Dermis microvascular lymphatic vessel endothelial cell (primary cell): ENCODE measurements at regions not wholly inside any gene's neighbourhood (a gene's known extent, or its start where the extent isn't known, plus 50 kb on each side); places are given as distances from the start of the nearest gene placed in this dataset.
"Not testable (repeated sequence)": the region's sequence is repeated elsewhere in the genome, so short reads cannot be mapped to it uniquely, and the experiment has no call there.

Source experiments
- DNase-seq, 2 donors: peaks; one replicate each; pipeline versions ENCODE4 v3.0.0 to v3.0.0-alpha.2; 2010; ENCODE audit warnings: low read depth in 2 of 2

DNA sequence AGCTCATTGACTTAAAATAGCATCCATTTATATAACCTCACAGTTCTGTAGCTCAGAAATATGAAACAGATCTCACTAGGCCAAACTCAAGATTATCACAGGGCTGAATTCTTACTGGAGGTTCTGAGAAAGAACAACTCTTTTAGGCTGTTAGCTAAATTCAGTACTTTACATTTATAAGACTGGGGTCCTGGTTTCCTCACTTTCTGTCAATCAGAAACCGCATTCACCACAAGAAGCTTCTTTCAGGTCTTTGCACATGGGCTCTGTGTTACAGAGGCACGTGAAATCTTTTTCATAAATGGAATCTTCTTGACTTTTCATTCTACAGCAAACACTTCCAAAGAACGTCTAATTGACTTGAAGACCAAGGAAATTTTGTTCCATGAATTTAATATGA lies 876.3 kb upstream of the FOXG1 start:
- no peak for DNase-seq

DNA sequence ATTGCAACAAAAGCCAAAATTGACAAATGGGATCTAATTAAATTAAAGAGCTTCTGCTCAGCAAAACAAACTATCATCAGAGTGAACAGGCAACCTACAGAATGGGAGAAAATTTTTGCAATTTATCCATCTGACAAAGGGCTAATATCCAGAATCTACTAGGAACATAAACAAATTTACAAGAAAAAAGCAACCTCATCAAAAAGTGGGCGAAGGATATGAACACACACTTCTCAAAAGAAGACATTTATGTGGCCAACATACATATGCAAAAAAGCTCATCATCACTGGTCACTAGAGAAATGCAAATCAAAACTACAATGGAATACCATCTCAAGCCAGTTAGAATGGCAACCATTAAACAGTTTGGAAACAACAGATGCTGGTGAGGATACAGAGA lies 858.1 kb upstream of the FOXG1 start:
- not testable (repeated sequence) for DNase-seq

DNA sequence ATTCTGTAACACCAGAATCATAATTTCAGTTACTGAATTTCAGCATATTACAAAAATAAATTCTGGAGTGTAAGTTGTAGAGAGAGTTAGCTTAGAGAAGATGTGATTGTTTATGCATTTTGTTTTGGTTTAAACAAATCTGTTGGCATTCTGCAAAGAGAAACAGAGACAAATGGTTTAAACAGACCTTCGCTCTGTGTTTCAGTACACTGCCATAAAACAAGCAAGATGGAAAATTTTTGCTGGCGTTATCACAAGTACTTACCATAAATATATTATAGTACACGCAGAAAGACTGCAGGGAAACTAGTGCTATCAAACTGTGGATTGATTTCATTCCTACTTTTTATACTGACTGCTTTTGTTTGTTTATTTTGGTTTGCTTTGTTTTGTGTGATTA lies 850.3 kb upstream of the FOXG1 start:
- no peak for DNase-seq

DNA sequence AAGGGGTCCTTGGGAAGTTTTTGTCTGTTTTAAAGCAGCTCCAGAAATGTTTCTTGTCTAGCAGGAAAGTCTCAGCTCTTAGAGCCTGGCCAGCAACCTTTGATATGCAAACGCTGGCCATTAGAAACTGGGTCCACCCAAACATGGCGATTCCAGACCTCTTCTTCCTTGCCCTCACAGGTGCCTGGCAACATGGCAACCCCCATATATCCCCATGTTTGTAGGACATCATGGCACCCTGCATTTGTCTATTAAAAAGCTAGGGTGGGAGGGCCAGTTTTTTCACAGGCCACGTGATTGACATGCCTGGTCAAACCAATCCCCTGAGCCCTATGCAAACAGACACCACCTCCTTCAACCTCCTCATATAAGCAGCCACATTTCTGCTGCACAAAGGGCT lies 848.7 kb upstream of the FOXG1 start:
- DNase-seq: no peak

DNA sequence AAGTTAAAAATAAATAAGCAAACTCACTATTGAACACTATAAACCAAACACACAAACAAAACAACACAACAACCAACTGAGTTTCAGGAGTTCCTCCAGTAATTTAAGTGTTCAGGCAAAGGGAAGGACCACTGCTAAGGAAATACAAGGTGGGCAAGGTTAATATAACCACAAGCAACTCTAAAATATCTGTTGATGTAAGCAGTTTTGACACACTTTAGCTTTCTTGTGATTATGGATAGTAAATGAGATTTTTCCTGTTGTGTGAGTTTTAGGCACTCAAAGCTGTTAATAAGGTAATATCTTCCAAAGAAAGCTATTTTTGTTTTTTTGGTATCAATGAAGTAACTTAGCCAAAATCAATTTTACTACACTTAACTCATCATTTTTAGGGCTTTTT lies 839.1 kb upstream of the FOXG1 start:
- no peak for DNase-seq

DNA sequence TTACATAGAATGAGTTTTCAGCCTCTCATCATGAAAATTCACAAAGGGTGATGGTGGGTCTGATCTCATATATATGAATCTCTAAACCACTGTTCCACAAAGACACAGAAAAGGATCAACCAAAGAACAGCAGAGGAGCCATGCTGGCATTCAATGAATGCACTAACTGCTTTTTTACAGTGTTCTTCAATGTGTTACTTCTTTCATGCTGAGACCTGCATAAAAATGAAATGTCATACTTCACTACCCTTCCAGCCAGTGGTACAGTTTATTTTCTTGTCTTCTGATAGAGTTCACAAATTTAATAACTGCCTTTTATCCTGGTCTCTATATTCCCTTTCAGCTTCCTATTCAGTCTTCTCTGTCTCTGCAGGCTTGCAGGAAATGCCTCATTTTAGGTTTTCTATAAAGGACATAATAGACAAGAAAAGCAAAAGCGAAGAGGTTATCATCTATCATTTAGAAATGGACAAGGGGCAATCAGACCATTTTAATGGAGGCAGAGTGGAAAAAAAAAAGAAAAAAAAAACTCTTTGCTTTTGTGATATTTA lies 836.7 kb upstream of the FOXG1 start:
- no peak for DNase-seq

DNA sequence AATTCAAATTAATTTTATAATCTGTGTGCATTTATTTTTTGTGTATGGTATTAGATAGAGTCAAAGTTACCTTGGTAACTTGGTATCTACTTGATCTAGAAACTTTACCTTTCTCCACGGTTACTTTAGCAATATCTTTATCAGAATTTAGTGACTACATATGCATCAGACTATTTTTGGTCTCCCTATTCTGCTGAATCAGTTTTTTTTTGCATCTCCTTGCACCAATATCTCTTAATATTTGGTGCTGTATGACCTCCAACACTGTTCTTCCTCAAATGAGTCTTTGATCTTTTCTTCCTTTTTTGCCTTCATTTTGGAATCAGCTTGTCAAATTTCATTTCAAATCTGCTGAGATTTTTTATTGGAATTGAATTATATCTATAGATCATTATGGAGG lies 828.2 kb upstream of the FOXG1 start:
- no peak for DNase-seq

DNA sequence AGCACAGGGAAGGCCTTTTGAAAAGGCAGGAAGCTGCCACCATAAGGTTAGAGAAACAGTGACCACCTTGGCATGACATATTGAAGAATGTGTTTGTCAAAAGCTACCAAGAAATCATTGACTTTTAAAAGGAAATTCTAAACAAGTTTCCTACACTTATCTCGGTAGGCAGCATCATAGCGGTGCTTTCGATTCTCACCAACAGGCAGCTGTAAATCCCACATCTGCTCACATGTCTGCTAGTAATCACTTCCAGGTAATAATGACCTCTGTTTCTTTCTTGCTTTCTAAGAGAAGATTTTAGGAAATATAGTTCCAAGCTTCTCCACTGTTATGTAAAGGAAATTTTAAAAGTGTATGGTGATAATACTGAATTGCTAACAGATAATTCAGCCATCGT lies 821.1 kb upstream of the FOXG1 start:
- no peak for DNase-seq

DNA sequence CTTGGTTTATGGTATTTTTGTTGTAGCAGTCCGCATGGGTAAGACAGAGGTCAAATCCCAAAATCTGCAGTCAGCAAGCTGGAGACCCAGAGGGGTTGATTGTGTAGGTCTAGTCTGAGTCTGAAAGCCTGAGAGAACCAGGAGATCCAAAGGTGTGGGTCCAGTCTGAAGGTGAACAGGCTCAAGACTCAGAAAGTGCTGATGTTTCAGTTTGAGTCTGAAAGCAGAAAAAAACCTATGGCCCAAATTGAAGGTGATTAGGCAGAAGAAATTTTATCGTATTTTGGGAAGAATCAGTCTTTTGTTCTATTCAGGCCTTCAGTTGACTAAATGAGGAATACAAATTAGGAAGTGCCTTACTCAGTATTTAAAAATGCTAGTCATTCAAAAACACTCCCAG lies 807.8 kb upstream of the FOXG1 start:
- no peak for DNase-seq

DNA sequence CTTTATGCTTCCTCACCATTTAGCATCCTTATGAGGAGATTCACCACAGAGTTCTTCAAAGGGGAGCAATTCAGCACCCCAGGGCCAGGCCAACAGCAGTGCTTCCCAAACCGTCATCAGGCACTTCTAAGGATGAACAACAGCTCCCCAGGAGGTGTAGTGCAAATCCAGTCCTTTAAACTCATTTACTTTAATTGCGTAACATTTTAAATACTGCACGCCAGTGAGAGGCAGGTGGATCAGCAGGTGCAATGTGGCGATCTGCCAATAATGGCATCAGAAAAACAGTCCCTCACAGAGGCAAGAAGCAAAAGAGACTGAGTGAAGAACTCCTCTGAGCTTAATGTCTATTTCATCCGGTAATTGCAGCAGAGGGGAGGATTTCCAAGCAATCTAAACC lies 770.9 kb upstream of the FOXG1 start:
- no peak for DNase-seq

DNA sequence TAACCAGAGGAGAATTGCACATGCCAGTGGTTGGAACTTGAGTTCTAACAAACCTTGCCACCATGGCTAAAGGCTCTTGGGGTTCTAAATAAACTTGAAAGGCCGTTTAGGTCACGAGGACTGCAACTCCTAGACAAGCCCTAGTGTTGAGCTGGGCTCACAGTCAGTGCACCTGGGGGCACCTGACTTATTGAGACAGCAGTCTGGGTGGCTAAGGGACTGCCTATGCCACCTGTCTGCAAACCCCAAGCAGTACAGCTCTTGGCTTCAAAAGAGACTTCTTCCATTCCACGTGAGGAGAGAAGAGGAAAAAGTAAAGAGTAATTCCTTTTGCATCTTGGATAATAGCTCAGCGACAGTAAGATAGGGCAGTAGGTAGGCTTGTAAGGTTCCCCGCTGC lies 765.6 kb upstream of the FOXG1 start:
- DNase-seq: no peak

DNA sequence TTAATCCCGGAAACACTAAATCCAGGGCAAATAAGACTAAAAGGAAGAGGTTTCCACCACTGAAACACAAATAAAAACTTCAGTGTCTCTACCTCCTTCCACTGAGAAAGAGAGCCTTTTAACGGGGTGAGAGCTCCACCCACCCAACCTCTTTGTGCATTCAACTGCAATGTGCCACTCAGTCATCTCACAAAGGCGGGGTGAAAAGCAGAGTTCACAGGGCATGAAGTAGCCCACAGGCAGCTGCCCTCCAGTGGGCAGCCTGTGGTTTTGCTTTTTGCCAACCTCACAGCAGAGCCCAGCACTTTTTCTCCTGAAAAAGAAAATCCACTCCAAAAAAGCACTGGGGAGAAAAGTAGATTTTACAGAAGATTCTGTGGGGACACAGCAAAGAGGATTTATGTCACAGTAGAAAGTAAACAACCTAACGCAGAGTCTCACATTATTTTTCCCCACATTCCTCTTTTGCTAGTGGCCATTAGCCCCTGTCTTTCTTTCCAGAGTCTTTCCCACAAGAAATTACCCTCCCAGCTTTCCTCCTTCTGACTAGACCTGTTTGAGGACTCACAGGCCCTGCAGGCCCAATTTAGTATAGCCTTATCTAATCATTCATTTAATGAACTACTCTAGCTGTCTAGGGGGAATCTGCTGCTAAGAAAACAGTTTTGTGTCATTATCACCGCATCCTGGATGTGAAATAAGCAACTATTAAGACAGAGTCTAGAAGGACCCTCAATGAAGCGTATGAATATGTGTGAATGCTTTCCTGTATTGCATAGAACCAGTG lies 753.8 kb upstream of the FOXG1 start:
- DNase-seq: no peak

DNA sequence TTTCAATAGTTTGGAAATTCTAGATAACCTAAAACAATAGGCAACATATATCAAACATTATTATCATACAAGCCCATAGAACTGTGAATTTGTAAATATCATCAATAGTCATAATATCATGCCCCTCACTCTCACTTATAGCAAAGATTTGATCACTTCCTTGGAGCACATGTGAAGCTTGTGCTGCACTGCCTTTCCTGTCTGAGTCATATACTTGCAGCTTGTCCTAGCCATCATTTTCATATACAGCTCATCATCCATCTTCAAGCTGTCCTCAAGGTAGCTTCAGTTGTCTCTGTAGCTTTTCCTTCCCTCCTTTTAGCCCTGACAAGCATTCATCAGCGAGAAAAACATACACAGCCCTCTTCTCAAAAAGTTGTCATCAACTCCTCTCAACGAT lies 746.5 kb upstream of the FOXG1 start:
- no peak for DNase-seq

DNA sequence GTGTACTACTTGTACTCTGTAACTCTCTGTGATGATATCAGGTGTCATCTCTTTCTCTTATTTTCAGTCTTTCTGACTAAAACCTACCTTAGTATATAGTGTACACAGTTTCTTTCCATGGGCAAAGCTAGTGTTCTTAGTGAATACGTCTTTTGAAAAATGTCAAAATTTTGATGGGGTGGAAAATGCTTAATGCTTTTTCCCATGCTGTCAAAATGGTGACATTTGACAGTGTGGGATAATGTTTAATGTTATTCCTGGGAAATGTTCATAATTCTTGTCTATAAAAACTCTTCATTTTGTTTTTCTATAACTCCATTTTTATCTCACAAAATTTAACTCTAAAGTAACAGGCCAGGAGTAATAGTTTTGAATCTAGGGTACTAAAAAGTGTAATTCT lies 742.7 kb upstream of the FOXG1 start:
- no peak for DNase-seq

DNA sequence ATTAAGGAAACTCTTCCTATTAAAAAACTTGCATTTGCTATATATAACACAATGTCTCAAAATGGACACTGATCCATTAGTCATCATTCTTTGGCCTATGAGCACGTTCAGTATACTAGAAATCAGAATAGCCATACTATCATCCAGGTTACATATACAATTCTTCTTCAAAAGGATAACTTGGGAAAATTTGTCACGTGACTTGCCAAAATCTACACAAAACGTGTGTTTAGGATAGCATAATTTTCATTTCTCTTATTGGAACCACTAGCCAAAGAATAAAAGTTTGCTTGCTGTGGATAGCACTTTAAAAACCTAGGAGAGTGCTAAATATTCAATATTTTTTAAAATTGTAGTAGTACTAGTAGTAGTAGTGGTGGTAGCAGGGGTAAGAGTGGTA lies 714.3 kb upstream of the FOXG1 start:
- DNase-seq: no peak

DNA sequence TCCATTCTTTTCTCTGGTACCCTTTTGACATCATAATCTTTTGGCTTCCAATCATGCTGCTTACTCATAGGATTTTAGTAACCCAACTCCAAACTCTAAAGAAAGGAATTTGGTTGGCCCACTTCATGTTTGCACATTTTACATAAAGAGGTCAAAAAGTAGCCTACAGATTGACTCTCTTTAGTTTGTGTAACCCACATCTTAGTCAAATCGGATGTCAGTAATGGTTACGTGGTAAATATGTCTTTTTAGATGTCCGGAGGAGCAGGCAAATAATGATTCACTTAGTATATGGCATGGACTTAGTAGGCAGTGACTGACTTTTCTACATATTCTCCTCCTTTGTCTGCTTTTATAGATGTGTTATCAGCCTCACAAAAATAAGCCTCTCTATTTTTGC lies 711.6 kb upstream of the FOXG1 start:
- DNase-seq: no peak

DNA sequence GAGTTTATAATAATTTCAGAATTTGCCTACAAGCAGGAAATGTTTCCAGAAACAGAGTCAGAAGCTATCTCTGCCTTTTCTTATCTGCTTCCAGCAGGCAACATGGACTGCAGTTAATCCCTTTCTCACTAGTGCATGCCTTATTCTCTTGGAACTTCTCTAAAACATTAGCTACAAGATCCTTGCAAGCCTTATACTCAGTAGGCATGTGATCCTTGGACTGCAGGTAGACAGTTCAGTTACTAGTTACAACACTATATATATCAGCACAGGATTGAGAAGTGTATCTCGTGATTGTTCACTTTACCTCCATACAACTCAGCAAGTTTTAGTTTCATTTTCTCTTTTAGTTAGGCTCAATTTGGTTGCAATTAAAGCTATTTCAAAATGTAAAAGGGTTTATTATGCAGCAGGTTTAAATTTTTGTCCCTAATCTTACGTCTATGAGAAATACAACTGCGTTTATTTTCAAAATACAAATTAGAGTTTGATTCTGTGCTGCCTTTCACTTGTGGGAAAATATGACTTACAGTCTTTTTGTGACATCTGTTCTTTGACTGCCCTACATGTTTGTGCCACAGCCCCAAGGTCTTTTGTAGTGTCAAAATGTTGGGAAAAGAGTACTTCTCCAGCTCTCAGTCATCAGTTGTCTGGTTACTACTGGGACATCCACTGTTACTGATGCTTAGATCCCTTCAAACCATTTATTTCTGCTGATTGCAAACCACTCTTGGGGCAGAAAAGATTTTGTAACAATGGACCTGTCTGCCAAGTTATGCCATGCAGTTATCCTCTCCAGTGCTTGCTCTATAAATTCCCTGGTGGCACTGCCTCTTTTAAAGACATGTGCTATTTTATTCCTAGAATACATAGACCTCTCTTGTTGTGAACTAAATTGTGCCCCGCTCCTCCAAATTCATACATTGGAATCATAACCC lies 709.0 kb upstream of the FOXG1 start:
- DNase-seq: no peak

DNA sequence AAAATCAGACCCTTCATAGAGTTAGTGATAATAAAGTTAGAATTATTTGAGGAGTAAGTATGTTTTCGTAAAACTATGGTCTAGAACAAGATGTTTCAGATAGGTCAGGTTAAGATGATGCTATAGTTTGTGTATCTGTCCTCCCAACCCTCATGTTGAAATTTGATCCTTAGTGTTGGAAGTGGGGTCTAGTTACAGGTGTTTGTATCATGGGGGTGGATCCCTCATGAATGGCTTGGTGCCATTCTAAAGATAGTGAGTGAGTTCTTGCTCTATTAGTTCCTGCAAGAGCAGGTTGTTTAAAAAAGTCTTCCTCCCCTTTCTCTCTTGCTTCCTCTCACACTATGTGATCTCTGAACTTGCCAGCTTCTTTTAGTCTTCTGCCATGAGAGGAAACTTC lies 707.3 kb upstream of the FOXG1 start:
- DNase-seq: no peak

DNA sequence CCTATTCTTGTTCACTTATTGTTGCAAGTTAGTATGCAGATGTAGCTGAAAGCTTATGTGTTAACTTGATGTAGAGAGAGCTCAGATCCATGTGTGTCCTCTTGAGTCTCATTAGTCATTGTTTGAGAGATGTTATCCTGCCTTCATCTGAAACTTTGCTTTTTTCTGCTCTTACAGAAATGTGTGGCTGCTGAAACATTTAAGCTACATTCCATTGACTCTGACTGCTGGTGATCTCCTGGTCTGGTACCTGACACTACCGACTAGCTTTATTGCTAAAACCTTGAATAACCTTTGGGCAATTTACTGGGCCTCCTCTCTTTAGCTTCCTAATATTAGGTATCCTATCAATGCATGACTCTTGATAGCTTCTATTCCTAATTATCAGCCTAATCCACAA lies 705.6 kb upstream of the FOXG1 start:
- no peak for DNase-seq

DNA sequence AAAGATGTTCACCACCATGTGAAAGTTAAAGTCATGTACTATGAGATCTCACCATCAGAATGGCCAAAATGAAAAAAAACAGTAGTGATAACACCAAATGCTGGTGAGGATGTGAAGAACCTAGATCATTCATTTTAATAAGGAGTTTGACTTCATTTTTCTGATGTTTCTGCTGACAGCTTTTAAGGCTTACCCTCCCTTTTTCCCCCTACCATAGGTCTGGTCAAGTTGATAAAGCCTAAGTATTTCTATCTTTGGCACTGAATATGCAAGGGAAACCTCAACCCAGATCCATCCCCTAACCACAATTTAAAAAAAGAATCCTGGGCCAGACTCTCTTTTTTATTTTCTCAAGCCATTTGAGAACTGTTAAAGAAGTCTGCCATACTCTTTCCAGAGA lies 689.6 kb upstream of the FOXG1 start:
- no peak for DNase-seq

DNA sequence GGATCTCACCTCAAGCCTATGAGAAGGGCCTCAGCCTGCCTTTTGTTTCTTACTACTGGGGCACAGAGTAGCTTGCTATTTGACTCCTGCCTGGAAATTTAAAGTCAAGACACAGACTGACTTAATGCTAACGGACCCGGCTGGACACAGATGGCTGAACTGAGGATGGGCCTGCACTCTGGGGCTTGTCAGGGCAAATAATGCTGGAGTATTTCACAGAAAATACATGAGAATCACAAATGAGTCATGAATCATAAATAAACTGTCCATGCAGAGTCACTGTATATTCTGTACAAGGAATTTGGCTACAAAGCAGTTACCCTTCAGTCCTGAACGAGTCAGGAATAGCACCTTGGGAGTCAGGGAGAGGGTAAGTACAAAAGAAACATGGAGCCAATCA lies 683.2 kb upstream of the FOXG1 start:
- no peak for DNase-seq

DNA sequence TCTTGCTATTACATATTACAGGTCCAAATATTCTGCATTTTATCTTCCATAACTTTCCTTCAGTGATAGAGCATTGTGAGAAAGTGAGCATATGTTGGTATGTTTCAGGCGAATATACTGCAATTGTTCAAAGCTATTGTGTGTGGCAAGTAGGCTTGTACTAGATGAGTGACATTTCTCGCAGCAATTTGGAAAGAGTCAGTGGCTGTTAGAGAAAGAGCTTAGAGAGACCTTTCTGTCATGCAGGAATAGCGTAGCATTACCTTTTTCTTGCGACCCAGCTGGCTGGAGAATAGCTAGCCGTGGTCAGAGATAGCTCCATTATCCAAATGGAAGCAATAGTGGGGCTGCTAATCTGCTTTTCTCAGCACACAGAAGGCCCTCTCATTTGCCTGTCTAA lies 678.5 kb upstream of the FOXG1 start:
- no peak for DNase-seq

DNA sequence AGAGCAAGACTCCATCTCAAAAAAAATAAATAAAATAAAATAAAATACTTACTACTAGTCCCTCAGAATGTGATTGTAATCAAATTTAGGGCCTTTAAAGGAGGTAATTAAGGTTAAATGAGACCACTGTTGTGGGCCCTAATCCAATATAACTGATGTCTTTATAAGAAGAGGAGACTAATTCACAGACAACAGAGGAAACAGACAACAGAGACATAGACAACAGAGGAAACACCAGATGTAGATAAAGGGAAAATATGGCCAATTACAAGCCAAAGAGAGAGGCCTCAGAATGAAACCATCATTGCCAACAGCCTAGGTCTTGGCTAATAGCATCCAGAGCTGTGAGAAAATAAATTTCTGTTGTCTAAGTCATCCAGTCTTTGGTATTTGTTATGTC lies 669.0 kb upstream of the FOXG1 start:
- DNase-seq: no peak
